ENCODE measurements at regions not wholly inside any gene's neighbourhood (a gene's known extent, or its start where the extent isn't known, plus 50 kb on each side); places are given as distances from the start of the nearest gene placed in this dataset.

GRCh38 chr15:91605576-91605975 is 247.9 kb upstream of the SLCO3A1 start:
- no peaks in the 10 kb centered on the region for H3K27me3 ChIP-seq
- intact Hi-C loops (cut with DNase I): no loop called here
- H3K27ac ChIP-seq: no peak overlapping the region
- H3K4me3 ChIP-seq: no peak overlapping the region
- TF ChIP-seq POLR2A (IDR thresholded peaks at IDR 0.05): no peak
- TF ChIP-seq CTCF (IDR thresholded peaks at IDR 0.05): no peak
- 57% methylated on average over 2 of the region's 2 CpGs for WGBS, 2 donors
- H3K4me1 ChIP-seq: no peaks in the 10 kb centered on the region
- no peaks in the 10 kb centered on the region for H3K36me3 ChIP-seq (replicated peaks in 1 of 2; ENCODE audit: insufficient read depth in 1 of 2, low read depth in 2 of 2)
- DNase-seq (no peak), ATAC-seq (no peak)
- H3K9me3 ChIP-seq: no peaks in the 10 kb centered on the region

GRCh38 chr15:91609231-91609630 is 244.3 kb upstream of the SLCO3A1 start:
- H3K4me1 ChIP-seq: no peaks in the 10 kb centered on the region
- no peak overlapping the region for H3K4me3 ChIP-seq
- TF ChIP-seq CTCF (IDR thresholded peaks at IDR 0.05): no peak
- no peak for TF ChIP-seq POLR2A (IDR thresholded peaks at IDR 0.05)
- H3K36me3 ChIP-seq (replicated peaks in 1 of 2; ENCODE audit: insufficient read depth in 1 of 2, low read depth in 2 of 2): no peaks in the 10 kb centered on the region
- no peak for DNase-seq
- no peaks in the 10 kb centered on the region for H3K9me3 ChIP-seq
- intact Hi-C loops (cut with DNase I): no loop called here
- ATAC-seq: no peak
- WGBS, 2 donors: 29 to 58% methylated on average over 8 of the region's 8 CpGs
- H3K27me3 ChIP-seq: no peaks in the 10 kb centered on the region
- H3K27ac ChIP-seq: no peak overlapping the region

GRCh38 chr15:91609966-91610365 is 243.5 kb upstream of the SLCO3A1 start:
- ATAC-seq: no peak
- Histone ChIP-seq H3K9me3 (no peaks in the 10 kb centered on the region), H3K27ac (no peak overlapping the region), H3K4me3 (no peak overlapping the region), H3K27me3 (no peaks in the 10 kb centered on the region), H3K4me1 (no peaks in the 10 kb centered on the region), H3K36me3 (replicated peaks in 1 of 2; ENCODE audit: insufficient read depth in 1 of 2, low read depth in 2 of 2) (no peaks in the 10 kb centered on the region)
- intact Hi-C loops (cut with DNase I): no loop called here
- no peak for TF ChIP-seq POLR2A (IDR thresholded peaks at IDR 0.05)
- TF ChIP-seq CTCF (IDR thresholded peaks at IDR 0.05): no peak
- DNase-seq: no peak
- WGBS, 2 donors: 51 to 62% methylated on average over 12 of the region's 12 CpGs

- H3K4me3 ChIP-seq: no peak overlapping the region
- no peak for ATAC-seq
- H3K4me1 ChIP-seq: no peaks in the 10 kb centered on the region
- WGBS, 2 donors: 59 to 61% methylated on average over 9 to 10 of the region's 10 CpGs
- no peak for DNase-seq
- no peaks in the 10 kb centered on the region for H3K27me3 ChIP-seq
- no peak for TF ChIP-seq POLR2A (IDR thresholded peaks at IDR 0.05)
- TF ChIP-seq CTCF (IDR thresholded peaks at IDR 0.05): no peak
- H3K9me3 ChIP-seq: no peaks in the 10 kb centered on the region
- H3K36me3 ChIP-seq (replicated peaks in 1 of 2; ENCODE audit: insufficient read depth in 1 of 2, low read depth in 2 of 2): no peaks in the 10 kb centered on the region
- no peak overlapping the region for H3K27ac ChIP-seq
- intact Hi-C loops (cut with DNase I): no loop called here
Observed at GRCh38 chr15:91611561-91612323, 241.8 kb upstream of the SLCO3A1 start.

- no peak overlapping the region for H3K27ac ChIP-seq
- no peak overlapping the region for H3K4me3 ChIP-seq
- H3K4me1 ChIP-seq: no peaks in the 10 kb centered on the region
- H3K36me3 ChIP-seq (replicated peaks in 1 of 2; ENCODE audit: insufficient read depth in 1 of 2, low read depth in 2 of 2): no peaks in the 10 kb centered on the region
- no peak for DNase-seq
- WGBS, 2 donors: 31 to 35% methylated on average over 4 of the region's 4 CpGs
- no peak for ATAC-seq
- no peaks in the 10 kb centered on the region for H3K9me3 ChIP-seq
- H3K27me3 ChIP-seq: no peaks in the 10 kb centered on the region
- intact Hi-C loops (cut with DNase I): no loop called here
- TF ChIP-seq CTCF (IDR thresholded peaks at IDR 0.05) (no peak), POLR2A (IDR thresholded peaks at IDR 0.05) (no peak)
Observed at GRCh38 chr15:91620229-91620628, 233.3 kb upstream of the SLCO3A1 start.

All from body of pancreas (tissue), 4 donors.